GM12892 (cell line): ENCODE measurements at regions not wholly inside any gene's neighbourhood (a gene's known extent, or its start where the extent isn't known, plus 50 kb on each side); places are given as distances from the start of the nearest gene placed in this dataset.

ENCODE experiments used
- POLR2A ChIP-seq: IDR thresholded peaks from 2 replicates; pipeline ENCODE4 v1.6.1; 2011; ENCODE audit warnings: low read depth, low read length, control low read depth
- POLR2AphosphoS5 ChIP-seq: IDR thresholded peaks from 2 replicates; pipeline ENCODE4 v1.6.1; 2011; ENCODE audit warnings: low read depth, low read length, control low read depth
- TAF1 ChIP-seq: IDR thresholded peaks from 2 replicates; pipeline ENCODE4 v1.6.1; 2011; ENCODE audit warnings: low read depth, mild to moderate bottlenecking, control low read depth, low read length, borderline replicate concordance

DNA sequence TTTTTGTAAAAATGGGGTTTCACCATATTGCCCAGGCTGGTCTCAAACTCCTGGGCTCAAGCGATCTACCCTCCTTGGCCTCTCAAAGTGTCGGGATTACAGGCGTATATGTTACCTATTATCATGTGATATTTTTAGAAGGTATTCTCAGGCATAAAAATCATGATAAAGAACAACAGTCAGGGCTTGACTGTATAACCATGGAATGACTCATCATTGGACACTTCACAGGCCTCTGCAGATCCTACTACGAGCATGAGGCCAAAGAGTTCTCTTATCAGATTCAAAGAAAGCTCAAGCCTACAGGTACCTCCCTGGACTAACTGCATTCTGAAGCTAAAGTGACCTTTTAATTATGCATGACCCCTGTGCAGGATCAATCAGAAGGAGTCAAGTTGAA, 91.7 kb upstream of the PRICKLE2 start:
- TF ChIP-seq POLR2AphosphoS5 (no peak), POLR2A (no peak), TAF1 (no peak)
